RWPE2 (cell line): ENCODE measurements at regions not wholly inside any gene's neighbourhood (a gene's known extent, or its start where the extent isn't known, plus 50 kb on each side); places are given as distances from the start of the nearest gene placed in this dataset.

Experiments
- ATAC-seq: fragments of 200-7000 bp; cut with Tn5 transposase; 3 replicates; pipeline ENCODE4 v1.9.1; 2021; ENCODE audit warnings: low read depth
- DNase-seq: peaks from one replicate; pipeline ENCODE4 v3.0.0-alpha.2; 2020; ENCODE audit warnings: low spot score
- H3K27ac ChIP-seq: fragments of 450-650 bp; 2 replicates; pipeline ENCODE4 v1.5.1; 2017; ENCODE audit warnings: mild to moderate bottlenecking; ENCODE audit not compliant: poor library complexity, severe bottlenecking
- H3K27me3 ChIP-seq: fragments of 250-450 bp; sonication (Bioruptor Pico); 2 replicates; pipeline ENCODE4 v1.5.1; 2021; ENCODE audit warnings: mild to moderate bottlenecking, moderate library complexity; ENCODE audit not compliant: insufficient read depth, poor library complexity, severe bottlenecking
- H3K36me3 ChIP-seq: fragments of 250-450 bp; sonication (Bioruptor Pico); 2 replicates; pipeline ENCODE4 v1.5.1; 2020; ENCODE audit warnings: low read depth, mild to moderate bottlenecking, moderate library complexity
- H3K4me1 ChIP-seq: fragments of 250-450 bp; sonication (Bioruptor Pico); 2 replicates; pipeline ENCODE4 v1.5.1; 2021; ENCODE audit warnings: mild to moderate bottlenecking, moderate library complexity; ENCODE audit not compliant: insufficient read depth, poor library complexity, severe bottlenecking
- H3K4me3 ChIP-seq: fragments of 250-450 bp; sonication (Bioruptor Pico); 2 replicates; pipeline ENCODE4 v1.5.1; 2021; ENCODE audit warnings: mild to moderate bottlenecking, moderate library complexity; ENCODE audit not compliant: severe bottlenecking
- H3K9me3 ChIP-seq: fragments of 250-450 bp; sonication (Bioruptor Pico); 2 replicates; pipeline ENCODE4 v1.5.1; 2021; ENCODE audit warnings: mild to moderate bottlenecking, moderate library complexity; ENCODE audit not compliant: severe bottlenecking
- TF ChIP-seq, protein P1 (sequence below): fragments of 450-650 bp; IDR thresholded peaks from one replicate; pipeline ENCODE4 v1.5.1; 2017; ENCODE audit warnings: mild to moderate bottlenecking, moderate library complexity; ENCODE audit not compliant: poor library complexity, severe bottlenecking

- Histone ChIP-seq H3K4me3 (no peak overlapping the region), H3K27ac (no peak overlapping the region), H3K9me3 (no peaks in the 10 kb centered on the region), H3K4me1 (no peaks in the 10 kb centered on the region), H3K27me3 (no peaks in the 10 kb centered on the region), H3K36me3 (no peaks in the 10 kb centered on the region)
- TF ChIP-seq, protein P1, sequence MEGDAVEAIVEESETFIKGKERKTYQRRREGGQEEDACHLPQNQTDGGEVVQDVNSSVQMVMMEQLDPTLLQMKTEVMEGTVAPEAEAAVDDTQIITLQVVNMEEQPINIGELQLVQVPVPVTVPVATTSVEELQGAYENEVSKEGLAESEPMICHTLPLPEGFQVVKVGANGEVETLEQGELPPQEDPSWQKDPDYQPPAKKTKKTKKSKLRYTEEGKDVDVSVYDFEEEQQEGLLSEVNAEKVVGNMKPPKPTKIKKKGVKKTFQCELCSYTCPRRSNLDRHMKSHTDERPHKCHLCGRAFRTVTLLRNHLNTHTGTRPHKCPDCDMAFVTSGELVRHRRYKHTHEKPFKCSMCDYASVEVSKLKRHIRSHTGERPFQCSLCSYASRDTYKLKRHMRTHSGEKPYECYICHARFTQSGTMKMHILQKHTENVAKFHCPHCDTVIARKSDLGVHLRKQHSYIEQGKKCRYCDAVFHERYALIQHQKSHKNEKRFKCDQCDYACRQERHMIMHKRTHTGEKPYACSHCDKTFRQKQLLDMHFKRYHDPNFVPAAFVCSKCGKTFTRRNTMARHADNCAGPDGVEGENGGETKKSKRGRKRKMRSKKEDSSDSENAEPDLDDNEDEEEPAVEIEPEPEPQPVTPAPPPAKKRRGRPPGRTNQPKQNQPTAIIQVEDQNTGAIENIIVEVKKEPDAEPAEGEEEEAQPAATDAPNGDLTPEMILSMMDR: no peak
- no peak for ATAC-seq
- DNase-seq: no peak
Measured at GRCh38 chr2:219881851-219882250, 254.4 kb downstream of the SLC4A3 start.

GRCh38 chr2:219886615-219887014 lies 259.2 kb downstream of the SLC4A3 start:
- Histone ChIP-seq H3K27ac (no peak overlapping the region), H3K27me3 (no peaks in the 10 kb centered on the region), H3K4me3 (no peak overlapping the region), H3K36me3 (no peaks in the 10 kb centered on the region), H3K4me1 (no peaks in the 10 kb centered on the region), H3K9me3 (no peaks in the 10 kb centered on the region)
- ATAC-seq: peak; percentile 52; the same call in 1 of the 3 replicates
- DNase-seq: no peak
- TF ChIP-seq, protein P1: peak; percentile 19

DNA sequence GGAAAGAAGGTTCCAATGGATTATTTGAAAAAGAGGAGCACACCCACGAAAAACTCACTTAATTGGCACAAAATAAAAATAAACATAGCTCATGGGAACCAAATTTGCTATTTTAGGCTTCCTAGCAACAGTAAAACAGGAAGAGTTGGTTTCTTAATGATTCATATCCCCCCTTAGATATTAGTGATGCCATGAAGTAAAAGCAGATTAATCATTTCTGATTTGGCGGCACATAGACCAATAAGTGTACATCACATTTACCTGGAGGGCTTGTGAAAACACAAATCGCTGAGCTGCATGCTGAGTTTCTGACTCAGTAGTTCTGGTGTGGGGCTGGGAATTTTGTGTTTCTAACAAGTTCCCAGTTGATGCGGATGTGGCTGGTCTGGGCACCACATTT lies 260.4 kb downstream of the SLC4A3 start:
- H3K4me1 ChIP-seq: no peaks in the 10 kb centered on the region
- H3K9me3 ChIP-seq: no peaks in the 10 kb centered on the region
- DNase-seq (no peak), ATAC-seq (no peak)
- TF ChIP-seq, protein P1: no peak
- H3K36me3 ChIP-seq: no peaks in the 10 kb centered on the region
- no peak overlapping the region for H3K27ac ChIP-seq
- no peaks in the 10 kb centered on the region for H3K27me3 ChIP-seq
- H3K4me3 ChIP-seq: no peak overlapping the region

GRCh38 chr2:219893541-219893940 lies 266.1 kb downstream of the SLC4A3 start:
- DNase-seq (no peak), ATAC-seq (no peak)
- Histone ChIP-seq H3K4me1 (no peaks in the 10 kb centered on the region), H3K27me3 (no peaks in the 10 kb centered on the region), H3K27ac (no peak overlapping the region), H3K36me3 (no peaks in the 10 kb centered on the region), H3K4me3 (no peak overlapping the region), H3K9me3 (no peaks in the 10 kb centered on the region)
- TF ChIP-seq, protein P1: no peak

DNA sequence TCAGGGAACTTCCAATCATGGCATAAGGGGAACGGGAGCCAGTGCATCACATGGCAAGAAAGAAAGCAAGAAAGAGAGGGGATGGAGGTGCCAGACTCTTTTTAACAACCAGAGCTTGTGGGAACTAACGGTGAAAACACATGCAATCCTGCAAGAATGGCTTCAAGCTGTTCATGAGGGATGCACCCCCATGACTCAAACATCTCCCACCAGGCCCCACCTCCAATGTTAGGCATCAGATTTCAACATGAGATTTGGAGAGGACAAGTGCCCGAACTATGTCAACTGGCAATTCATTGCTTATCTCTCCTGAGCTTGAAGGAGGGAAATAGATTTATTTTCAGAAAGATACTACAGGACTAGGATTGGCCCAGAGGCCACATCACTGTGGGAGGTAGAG lies 270.0 kb downstream of the SLC4A3 start:
- DNase-seq: no peak
- TF ChIP-seq, protein P1: no peak
- H3K27ac ChIP-seq: no peak overlapping the region
- no peak overlapping the region for H3K4me3 ChIP-seq
- ATAC-seq: no peak
- no peaks in the 10 kb centered on the region for H3K36me3 ChIP-seq
- H3K4me1 ChIP-seq: no peaks in the 10 kb centered on the region
- H3K9me3 ChIP-seq: no peaks in the 10 kb centered on the region
- no peaks in the 10 kb centered on the region for H3K27me3 ChIP-seq
